Fibroblast of pulmonary artery (primary cell): ENCODE measurements at regions not wholly inside any gene's neighbourhood (a gene's known extent, or its start where the extent isn't known, plus 50 kb on each side); places are given as distances from the start of the nearest gene placed in this dataset.
A peak's percentile ranks its signal among the peaks of the same experiment; 100 is the strongest.

Experiments used
- DNase-seq: peaks from one replicate; pipeline ENCODE4 v3.0.0-alpha.2; 2010; ENCODE audit warnings: low read depth
- H3K4me3 ChIP-seq: replicated peaks from 2 replicates; pipeline ENCODE4 v1.5.1; 2011; ENCODE audit warnings: low read depth, mild to moderate bottlenecking, control low read depth, low read length, moderate library complexity
- CTCF ChIP-seq: IDR thresholded peaks from 2 replicates; pipeline ENCODE4 v1.5.1; 2011; ENCODE audit warnings: mild to moderate bottlenecking, control low read depth, low read length, inconsistent platforms; ENCODE audit errors: missing control alignments

- no peak overlapping the region for H3K4me3 ChIP-seq
- TF ChIP-seq CTCF: no peak
- no peak for DNase-seq
These were observed 427.5 kb downstream of the METTL15 start for GRCh38 chr11:28535677-28536076.

- TF ChIP-seq CTCF: peak; percentile 38
- DNase-seq: peak; percentile 85
- H3K4me3 ChIP-seq: no peak overlapping the region
These were observed 421.6 kb downstream of the METTL15 start for GRCh38 chr11:28529540-28530410.

- DNase-seq: no peak
- TF ChIP-seq CTCF: no peak
- H3K4me3 ChIP-seq: no peak overlapping the region
These were observed 420.9 kb downstream of the METTL15 start for GRCh38 chr11:28529046-28529445.

GRCh38 chr11:28528217-28528616 lies 420.0 kb downstream of the METTL15 start:
- DNase-seq: no peak
- TF ChIP-seq CTCF: no peak
- no peak overlapping the region for H3K4me3 ChIP-seq

- TF ChIP-seq CTCF: no peak
- peak; percentile 13 for DNase-seq
- no peak overlapping the region for H3K4me3 ChIP-seq
These were observed 418.2 kb downstream of the METTL15 start for GRCh38 chr11:28526406-28526751.

- TF ChIP-seq CTCF: no peak
- no peak for DNase-seq
- H3K4me3 ChIP-seq: no peak overlapping the region
These were observed 417.6 kb downstream of the METTL15 start for GRCh38 chr11:28525636-28526405.
